ENCODE measurements at regions not wholly inside any gene's neighbourhood (a gene's known extent, or its start where the extent isn't known, plus 50 kb on each side); places are given as distances from the start of the nearest gene placed in this dataset.

DNA sequence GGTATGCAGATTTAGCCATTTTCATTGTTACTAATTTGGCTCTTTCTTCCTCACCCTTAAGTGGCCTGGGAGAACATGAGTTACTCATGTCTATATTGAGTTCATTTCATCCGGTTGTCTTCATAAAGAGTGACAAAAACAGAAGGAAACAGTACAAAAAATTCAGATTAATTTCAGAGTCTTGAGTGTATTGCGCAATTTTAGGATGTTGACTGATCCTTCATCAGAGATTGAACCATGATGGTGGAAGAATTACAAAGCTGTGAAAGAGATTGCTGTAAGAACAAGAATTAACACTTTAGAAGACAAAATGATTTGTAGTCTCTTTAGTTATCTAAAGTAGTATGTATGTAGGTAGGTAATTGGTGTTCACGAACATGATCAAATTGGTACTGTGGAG lies 194.0 kb upstream of the PPP1R3A start:
- TF ChIP-seq TAF1 (IDR thresholded peaks at IDR 0.05; ENCODE audit: low read depth, low read length) (no peak), POLR2AphosphoS5 (IDR thresholded peaks at IDR 0.05; ENCODE audit: low read depth, low read length) (no peak), POLR2A (IDR thresholded peaks at IDR 0.05; ENCODE audit: low read depth, low read length) (no peak), PAX5 (IDR thresholded peaks at IDR 0.05; ENCODE audit: insufficient read depth, low read length, severe bottlenecking) (no peak)

All from GM12891 (cell line).